Esophagus squamous epithelium (tissue), 4 donors: ENCODE measurements at regions not wholly inside any gene's neighbourhood (a gene's known extent, or its start where the extent isn't known, plus 50 kb on each side); places are given as distances from the start of the nearest gene placed in this dataset.

Experiments
- POLR2A ChIP-seq, 4 donors: fragments of 450-650 bp; IDR thresholded peaks; one replicate each; pipeline ENCODE4 v1.6.1; 2017; ENCODE audit warnings: antibody characterized with exemption in 4 of 4, mild to moderate bottlenecking in 4 of 4, moderate library complexity in 3 of 4
- TF ChIP-seq, protein P1 (sequence below), 6 experiments: fragments of 450-650 bp in 4 of 6; fragments of 200-600 bp in 2 of 6; sonication (generic) in 2 of 6; IDR thresholded peaks; one replicate each; pipeline ENCODE4 v1.5.1; 2016 to 2019; ENCODE audit warnings: antibody characterized with exemption in 6 of 6, mild to moderate bottlenecking in 4 of 6, moderate library complexity in 4 of 6

DNA sequence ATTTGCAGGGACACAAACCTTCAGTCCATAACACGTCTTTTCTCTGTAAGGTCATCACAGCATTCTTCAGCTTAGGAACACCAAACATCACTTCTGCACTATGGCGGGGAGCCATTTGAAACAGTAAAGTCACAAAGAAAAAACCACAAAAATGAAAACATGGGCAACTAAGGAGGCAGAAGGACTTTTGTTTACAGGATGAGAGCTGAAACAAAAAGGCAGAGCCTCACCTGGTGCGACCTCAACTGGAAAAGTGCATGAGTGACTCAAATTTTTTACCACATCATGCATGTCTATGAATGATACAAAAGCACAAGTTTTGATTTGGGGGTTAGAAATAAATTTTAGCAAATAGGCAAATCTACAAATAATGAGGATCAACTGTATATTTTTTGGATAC, 68.2 kb upstream of the TNFAIP3 start:
- no peak for TF ChIP-seq POLR2A (IDR thresholded peaks at IDR 0.05)
- TF ChIP-seq, protein P1, sequence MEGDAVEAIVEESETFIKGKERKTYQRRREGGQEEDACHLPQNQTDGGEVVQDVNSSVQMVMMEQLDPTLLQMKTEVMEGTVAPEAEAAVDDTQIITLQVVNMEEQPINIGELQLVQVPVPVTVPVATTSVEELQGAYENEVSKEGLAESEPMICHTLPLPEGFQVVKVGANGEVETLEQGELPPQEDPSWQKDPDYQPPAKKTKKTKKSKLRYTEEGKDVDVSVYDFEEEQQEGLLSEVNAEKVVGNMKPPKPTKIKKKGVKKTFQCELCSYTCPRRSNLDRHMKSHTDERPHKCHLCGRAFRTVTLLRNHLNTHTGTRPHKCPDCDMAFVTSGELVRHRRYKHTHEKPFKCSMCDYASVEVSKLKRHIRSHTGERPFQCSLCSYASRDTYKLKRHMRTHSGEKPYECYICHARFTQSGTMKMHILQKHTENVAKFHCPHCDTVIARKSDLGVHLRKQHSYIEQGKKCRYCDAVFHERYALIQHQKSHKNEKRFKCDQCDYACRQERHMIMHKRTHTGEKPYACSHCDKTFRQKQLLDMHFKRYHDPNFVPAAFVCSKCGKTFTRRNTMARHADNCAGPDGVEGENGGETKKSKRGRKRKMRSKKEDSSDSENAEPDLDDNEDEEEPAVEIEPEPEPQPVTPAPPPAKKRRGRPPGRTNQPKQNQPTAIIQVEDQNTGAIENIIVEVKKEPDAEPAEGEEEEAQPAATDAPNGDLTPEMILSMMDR (IDR thresholded peaks at IDR 0.05): no peak
